ENCODE measurements at regions not wholly inside any gene's neighbourhood (a gene's known extent, or its start where the extent isn't known, plus 50 kb on each side); places are given as distances from the start of the nearest gene placed in this dataset.

GRCh38 chr4:185862340-185862739 lies 50.3 kb upstream of the SORBS2 start:
- no peak for DNase-seq (ENCODE audit: low read depth, low spot score)
- H3K4me3 ChIP-seq (ENCODE audit: low read depth, low read length): no peak overlapping the region
- in situ Hi-C loops (cut with HindIII; ENCODE audit: low sequenced_read_pairs): no loop called here
- no peak for TF ChIP-seq CTCF (IDR thresholded peaks at IDR 0.05; ENCODE audit: low read depth, low read length)

GRCh38 chr4:185863946-185864345 lies 52.0 kb upstream of the SORBS2 start:
- in situ Hi-C loops (cut with HindIII; ENCODE audit: low sequenced_read_pairs): no loop called here
- no peak for DNase-seq (ENCODE audit: low read depth, low spot score)
- no peak for TF ChIP-seq CTCF (IDR thresholded peaks at IDR 0.05; ENCODE audit: low read depth, low read length)
- no peak overlapping the region for H3K4me3 ChIP-seq (ENCODE audit: low read depth, low read length)

GRCh38 chr4:185865901-185866328 lies 53.9 kb upstream of the SORBS2 start:
- peak; percentile 81 for DNase-seq (ENCODE audit: low read depth, low spot score)
- TF ChIP-seq CTCF (IDR thresholded peaks at IDR 0.05; ENCODE audit: low read depth, low read length): no peak
- no peak overlapping the region for H3K4me3 ChIP-seq (ENCODE audit: low read depth, low read length)
- in situ Hi-C loops (cut with HindIII; ENCODE audit: low sequenced_read_pairs): no loop called here

GRCh38 chr4:185867770-185868169 lies 55.8 kb upstream of the SORBS2 start:
- no peak overlapping the region for H3K4me3 ChIP-seq (ENCODE audit: low read depth, low read length)
- TF ChIP-seq CTCF (IDR thresholded peaks at IDR 0.05; ENCODE audit: low read depth, low read length): no peak
- in situ Hi-C loops (cut with HindIII; ENCODE audit: low sequenced_read_pairs): no loop called here
- no peak for DNase-seq (ENCODE audit: low read depth, low spot score)

GRCh38 chr4:185868983-185869382 lies 57.0 kb upstream of the SORBS2 start:
- no peak for TF ChIP-seq CTCF (IDR thresholded peaks at IDR 0.05; ENCODE audit: low read depth, low read length)
- H3K4me3 ChIP-seq (ENCODE audit: low read depth, low read length): no peak overlapping the region
- in situ Hi-C loops (cut with HindIII; ENCODE audit: low sequenced_read_pairs): no loop called here
- DNase-seq (ENCODE audit: low read depth, low spot score): no peak

- DNase-seq (ENCODE audit: low read depth, low spot score): no peak
- TF ChIP-seq CTCF (IDR thresholded peaks at IDR 0.05; ENCODE audit: low read depth, low read length): no peak
- H3K4me3 ChIP-seq (ENCODE audit: low read depth, low read length): no peak overlapping the region
- in situ Hi-C loops (cut with HindIII; ENCODE audit: low sequenced_read_pairs): no loop called here
Observed at GRCh38 chr4:185869427-185869826, 57.4 kb upstream of the SORBS2 start.

GRCh38 chr4:185870366-185870765 lies 58.4 kb upstream of the SORBS2 start:
- no peak overlapping the region for H3K4me3 ChIP-seq (ENCODE audit: low read depth, low read length)
- in situ Hi-C loops (cut with HindIII; ENCODE audit: low sequenced_read_pairs): no loop called here
- DNase-seq (ENCODE audit: low read depth, low spot score): no peak
- no peak for TF ChIP-seq CTCF (IDR thresholded peaks at IDR 0.05; ENCODE audit: low read depth, low read length)
